Neural progenitor cell (in vitro differentiated cells): ENCODE measurements at regions not wholly inside any gene's neighbourhood (a gene's known extent, or its start where the extent isn't known, plus 50 kb on each side); places are given as distances from the start of the nearest gene placed in this dataset.

ENCODE experiments used
- DNase-seq: peaks from one replicate; pipeline ENCODE4 v3.0.0-alpha.2; 2016; ENCODE audit warnings: low spot score
- H2AFZ ChIP-seq: fragments of 200-600 bp; sonication (generic); replicated peaks from 2 replicates; pipeline ENCODE4 v1.6.1; 2016; ENCODE audit warnings: antibody characterized with exemption
- H3F3A ChIP-seq: fragments of 200-600 bp; sonication (generic); 2 replicates; pipeline ENCODE4 v1.6.1; 2016; ENCODE audit warnings: antibody characterized with exemption, low read depth
- H3K27ac ChIP-seq: fragments of 200-600 bp; sonication (generic); 2 replicates; pipeline ENCODE4 v1.5.1; 2016; ENCODE audit warnings: mild to moderate bottlenecking
- H3K27me3 ChIP-seq: fragments of 200-600 bp; sonication (generic); 2 replicates; pipeline ENCODE4 v1.6.1; 2016; ENCODE audit warnings: mild to moderate bottlenecking, moderate library complexity
- H3K36me3 ChIP-seq: fragments of 200-600 bp; sonication (generic); 2 replicates; pipeline ENCODE4 v1.5.1; 2016
- H3K4me1 ChIP-seq: fragments of 200-600 bp; sonication (generic); 2 replicates; pipeline ENCODE4 v1.6.1; 2016; ENCODE audit warnings: mixed run types
- H3K4me2 ChIP-seq: fragments of 200-600 bp; sonication (generic); 2 replicates; pipeline ENCODE4 v1.6.1; 2016
- H3K4me3 ChIP-seq: fragments of 200-600 bp; sonication (generic); 2 replicates; pipeline ENCODE4 v1.5.1; 2016
- H3K79me2 ChIP-seq: fragments of 200-600 bp; sonication (generic); 2 replicates; pipeline ENCODE4 v1.6.1; 2016; ENCODE audit warnings: low read depth
- H3K9ac ChIP-seq: fragments of 200-600 bp; sonication (generic); 2 replicates; pipeline ENCODE4 v1.6.1; 2016
- H3K9me3 ChIP-seq: fragments of 200-600 bp; sonication (generic); 2 replicates; pipeline ENCODE4 v1.5.1; 2016; ENCODE audit warnings: low read depth
- H4K20me1 ChIP-seq: fragments of 200-600 bp; sonication (generic); 2 replicates; pipeline ENCODE4 v1.6.1; 2016; ENCODE audit warnings: low read depth
- H3K27ac Mint-ChIP-seq: 3 replicates; pipeline ENCODE4 v1.8.0; 2021; ENCODE audit warnings: mixed read lengths
- H3K27me3 Mint-ChIP-seq: 2 replicates; pipeline ENCODE4 v1.8.0; 2022; ENCODE audit warnings: low read depth, mild to moderate bottlenecking, inconsistent platforms, moderate library complexity, mixed read lengths; ENCODE audit not compliant: insufficient read depth
- H3K36me3 Mint-ChIP-seq: 3 replicates; pipeline ENCODE4 v1.8.0; 2021; ENCODE audit warnings: mixed read lengths
- H3K4me1 Mint-ChIP-seq: 3 replicates; pipeline ENCODE4 v1.8.0; 2021; ENCODE audit warnings: mixed read lengths
- H3K4me3 Mint-ChIP-seq: 3 replicates; pipeline ENCODE4 v1.8.0; 2021; ENCODE audit warnings: mild to moderate bottlenecking, moderate library complexity, mixed read lengths
- H3K9me3 Mint-ChIP-seq: 3 replicates; pipeline ENCODE4 v1.8.0; 2020; ENCODE audit warnings: mixed read lengths
- EZH2 ChIP-seq: fragments of 200-600 bp; sonication (generic); IDR thresholded peaks from 2 replicates; pipeline ENCODE4 v1.6.1; 2017; ENCODE audit warnings: antibody characterized with exemption, mild to moderate bottlenecking, moderate library complexity
- EZH2phosphoT487 ChIP-seq: fragments of 200-600 bp; sonication (generic); IDR thresholded peaks from 2 replicates; pipeline ENCODE4 v1.6.1; 2017; ENCODE audit warnings: antibody characterized with exemption
- TF ChIP-seq, protein P1 (sequence below): fragments of 200-600 bp; sonication (generic); IDR thresholded peaks from 2 replicates; pipeline ENCODE4 v1.5.1; 2017; ENCODE audit warnings: antibody characterized with exemption, mild to moderate bottlenecking

DNA sequence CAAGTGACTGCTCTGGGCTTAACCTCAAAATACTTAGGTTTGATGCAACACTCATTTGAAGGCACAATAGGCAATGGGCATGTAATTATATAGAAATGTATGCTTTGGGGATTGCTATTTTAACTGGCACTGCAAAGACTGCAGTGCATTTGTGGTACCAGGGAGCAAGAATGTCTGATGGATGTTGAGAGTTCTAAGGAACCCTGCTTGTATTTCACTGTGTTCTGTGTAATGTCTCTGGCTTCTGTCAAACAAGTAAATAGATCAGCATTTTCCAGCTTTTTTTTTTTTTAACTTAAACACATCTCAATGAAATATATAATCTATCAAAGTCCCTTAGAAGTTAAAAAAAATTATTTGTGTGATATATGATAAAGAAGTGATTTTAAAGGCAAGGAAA lies 94.8 kb upstream of the ATP2B1 start:
- Mint-ChIP-seq H3K27ac (no peak overlapping the region), H3K4me3 (no peak overlapping the region), H3K27me3 (no peaks in the 10 kb centered on the region), H3K4me1 (no peaks in the 10 kb centered on the region), H3K36me3 (no peaks in the 10 kb centered on the region), H3K9me3 (no peaks in the 10 kb centered on the region)
- H4K20me1 ChIP-seq: no peaks in the 10 kb centered on the region
- H3K79me2 ChIP-seq: no peaks in the 10 kb centered on the region
- H3K4me2 ChIP-seq: no peak overlapping the region
- H3K27me3 ChIP-seq: no peaks in the 10 kb centered on the region
- no peak overlapping the region for H3K9ac ChIP-seq
- no peak overlapping the region for H3K4me3 ChIP-seq
- H3K9me3 ChIP-seq: no peaks in the 10 kb centered on the region
- TF ChIP-seq, protein P1, sequence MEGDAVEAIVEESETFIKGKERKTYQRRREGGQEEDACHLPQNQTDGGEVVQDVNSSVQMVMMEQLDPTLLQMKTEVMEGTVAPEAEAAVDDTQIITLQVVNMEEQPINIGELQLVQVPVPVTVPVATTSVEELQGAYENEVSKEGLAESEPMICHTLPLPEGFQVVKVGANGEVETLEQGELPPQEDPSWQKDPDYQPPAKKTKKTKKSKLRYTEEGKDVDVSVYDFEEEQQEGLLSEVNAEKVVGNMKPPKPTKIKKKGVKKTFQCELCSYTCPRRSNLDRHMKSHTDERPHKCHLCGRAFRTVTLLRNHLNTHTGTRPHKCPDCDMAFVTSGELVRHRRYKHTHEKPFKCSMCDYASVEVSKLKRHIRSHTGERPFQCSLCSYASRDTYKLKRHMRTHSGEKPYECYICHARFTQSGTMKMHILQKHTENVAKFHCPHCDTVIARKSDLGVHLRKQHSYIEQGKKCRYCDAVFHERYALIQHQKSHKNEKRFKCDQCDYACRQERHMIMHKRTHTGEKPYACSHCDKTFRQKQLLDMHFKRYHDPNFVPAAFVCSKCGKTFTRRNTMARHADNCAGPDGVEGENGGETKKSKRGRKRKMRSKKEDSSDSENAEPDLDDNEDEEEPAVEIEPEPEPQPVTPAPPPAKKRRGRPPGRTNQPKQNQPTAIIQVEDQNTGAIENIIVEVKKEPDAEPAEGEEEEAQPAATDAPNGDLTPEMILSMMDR: no peak
- H2AFZ ChIP-seq: no peak overlapping the region
- no peaks in the 10 kb centered on the region for H3F3A ChIP-seq
- H3K36me3 ChIP-seq: no peaks in the 10 kb centered on the region
- H3K4me1 ChIP-seq: no peaks in the 10 kb centered on the region
- H3K27ac ChIP-seq: no peak overlapping the region
- no peak for DNase-seq

- Histone ChIP-seq H3K36me3 (no peaks in the 10 kb centered on the region), H2AFZ (no peak overlapping the region), H3K27ac (no peak overlapping the region), H3K79me2 (no peaks in the 10 kb centered on the region), H4K20me1 (no peaks in the 10 kb centered on the region), H3K4me3 (no peak overlapping the region), H3K4me2 (no peak overlapping the region), H3K9me3 (no peaks in the 10 kb centered on the region), H3K4me1 (no peaks in the 10 kb centered on the region), H3F3A (no peaks in the 10 kb centered on the region), H3K27me3 (no peaks in the 10 kb centered on the region), H3K9ac (no peak overlapping the region)
- Mint-ChIP-seq H3K27ac (no peak overlapping the region), H3K36me3 (no peaks in the 10 kb centered on the region), H3K4me1 (no peaks in the 10 kb centered on the region), H3K9me3 (no peaks in the 10 kb centered on the region), H3K4me3 (no peak overlapping the region), H3K27me3 (no peaks in the 10 kb centered on the region)
- TF ChIP-seq, protein P1: no peak
- TF ChIP-seq EZH2phosphoT487 (no peak), EZH2 (no peak)
- DNase-seq: no peak
These were observed 92.6 kb upstream of the ATP2B1 start for GRCh38 chr12:89801284-89801683.

- no peak overlapping the region for H3K4me2 ChIP-seq
- H4K20me1 ChIP-seq: no peaks in the 10 kb centered on the region
- H3K27ac ChIP-seq: no peak overlapping the region
- H3K36me3 ChIP-seq: no peaks in the 10 kb centered on the region
- H3K4me3 ChIP-seq: no peak overlapping the region
- Mint-ChIP-seq H3K9me3 (no peaks in the 10 kb centered on the region), H3K36me3 (no peaks in the 10 kb centered on the region), H3K27ac (no peak overlapping the region), H3K4me3 (no peak overlapping the region), H3K27me3 (no peaks in the 10 kb centered on the region), H3K4me1 (no peaks in the 10 kb centered on the region)
- no peaks in the 10 kb centered on the region for H3K4me1 ChIP-seq
- H3K9ac ChIP-seq: no peak overlapping the region
- H3K27me3 ChIP-seq: no peaks in the 10 kb centered on the region
- TF ChIP-seq EZH2 (no peak), EZH2phosphoT487 (no peak)
- TF ChIP-seq, protein P1: no peak
- DNase-seq: no peak
- no peak overlapping the region for H2AFZ ChIP-seq
- no peaks in the 10 kb centered on the region for H3F3A ChIP-seq
- no peaks in the 10 kb centered on the region for H3K79me2 ChIP-seq
- H3K9me3 ChIP-seq: no peaks in the 10 kb centered on the region
These were observed 91.8 kb upstream of the ATP2B1 start for GRCh38 chr12:89800435-89800834.

GRCh38 chr12:89799316-89799715 lies 90.7 kb upstream of the ATP2B1 start:
- no peaks in the 10 kb centered on the region for H3K36me3 ChIP-seq
- TF ChIP-seq EZH2: no peak
- TF ChIP-seq, protein P1: no peak
- no peak for TF ChIP-seq EZH2phosphoT487
- H3F3A ChIP-seq: no peaks in the 10 kb centered on the region

More at GRCh38 chr12:89799316-89799715, 90.7 kb upstream of the ATP2B1 start:
- Mint-ChIP-seq H3K27ac (no peak overlapping the region), H3K4me3 (no peak overlapping the region), H3K4me1 (no peaks in the 10 kb centered on the region), H3K27me3 (no peaks in the 10 kb centered on the region), H3K9me3 (no peaks in the 10 kb centered on the region), H3K36me3 (no peaks in the 10 kb centered on the region)
- Histone ChIP-seq H4K20me1 (no peaks in the 10 kb centered on the region), H3K4me1 (no peaks in the 10 kb centered on the region), H3K27me3 (no peaks in the 10 kb centered on the region), H3K27ac (no peak overlapping the region), H3K9ac (no peak overlapping the region), H3K4me2 (no peak overlapping the region), H3K79me2 (no peaks in the 10 kb centered on the region), H3K4me3 (no peak overlapping the region), H2AFZ (no peak overlapping the region), H3K9me3 (no peaks in the 10 kb centered on the region)
- DNase-seq: no peak
